ENCODE measurements at regions not wholly inside any gene's neighbourhood (a gene's known extent, or its start where the extent isn't known, plus 50 kb on each side); places are given as distances from the start of the nearest gene placed in this dataset.
"Not testable (repeated sequence)": the region's sequence is repeated elsewhere in the genome, so short reads cannot be mapped to it uniquely, and the experiment has no call there.

- no peak for DNase-seq
These were observed 249.8 kb upstream of the VSTM2A start for GRCh38 chr7:54292171-54292925.

GRCh38 chr7:54299426-54299825 lies 242.7 kb upstream of the VSTM2A start:
- no peak for DNase-seq

GRCh38 chr7:54315955-54316354 lies 226.2 kb upstream of the VSTM2A start:
- not testable (repeated sequence) for DNase-seq

GRCh38 chr7:54326592-54327167 lies 215.5 kb upstream of the VSTM2A start:
- no peak for DNase-seq

- no peak for DNase-seq
These were observed 211.9 kb upstream of the VSTM2A start for GRCh38 chr7:54330216-54330800.

- DNase-seq: no peak
These were observed 210.9 kb upstream of the VSTM2A start for GRCh38 chr7:54331311-54331710.

GRCh38 chr7:54332301-54332700 lies 209.9 kb upstream of the VSTM2A start:
- no peak for DNase-seq

- no peak for DNase-seq
These were observed 208.2 kb upstream of the VSTM2A start for GRCh38 chr7:54333952-54334351.

GRCh38 chr7:54336800-54337199 lies 205.4 kb upstream of the VSTM2A start:
- no peak for DNase-seq

GRCh38 chr7:54337466-54337865 lies 204.7 kb upstream of the VSTM2A start:
- no peak for DNase-seq

- no peak for DNase-seq
These were observed 203.9 kb upstream of the VSTM2A start for GRCh38 chr7:54338319-54338718.

- DNase-seq: no peak
These were observed 203.1 kb upstream of the VSTM2A start for GRCh38 chr7:54339073-54339472.

- no peak for DNase-seq
These were observed 199.7 kb upstream of the VSTM2A start for GRCh38 chr7:54342458-54342857.

GRCh38 chr7:54343511-54343910 lies 198.7 kb upstream of the VSTM2A start:
- no peak for DNase-seq

GRCh38 chr7:54345746-54346145 lies 196.4 kb upstream of the VSTM2A start:
- DNase-seq: no peak

GRCh38 chr7:54349229-54349628 lies 192.9 kb upstream of the VSTM2A start:
- no peak for DNase-seq

- DNase-seq: no peak
These were observed 187.7 kb upstream of the VSTM2A start for GRCh38 chr7:54354436-54354835.

- no peak for DNase-seq
These were observed 186.3 kb upstream of the VSTM2A start for GRCh38 chr7:54355842-54356241.

GRCh38 chr7:54360075-54360840 lies 181.9 kb upstream of the VSTM2A start:
- DNase-seq: no peak

GRCh38 chr7:54390565-54390964 lies 151.6 kb upstream of the VSTM2A start:
- no peak for DNase-seq

GRCh38 chr7:54392935-54393334 lies 149.2 kb upstream of the VSTM2A start:
- no peak for DNase-seq

- peak in 1 of 2 donors; percentile 4 for DNase-seq
These were observed 147.3 kb upstream of the VSTM2A start for GRCh38 chr7:54394834-54395233.

- no peak for DNase-seq
These were observed 144.2 kb upstream of the VSTM2A start for GRCh38 chr7:54397836-54398612.

Data from stimulated activated CD4-positive, alpha-beta T cell treated with anti-CD3 and anti-CD28 coated beads, Interleukin-2, amount 100 ng/mL, for 24 hours (primary cell).